WTC11 (cell line): ENCODE measurements at regions not wholly inside any gene's neighbourhood (a gene's known extent, or its start where the extent isn't known, plus 50 kb on each side); places are given as distances from the start of the nearest gene placed in this dataset.

Experiments
- ATAC-seq: fragments of 200-7000 bp; cut with Tn5 transposase; 2 replicates; pipeline ENCODE4 v1.10.0; 2021; ENCODE audit warnings: mild to moderate bottlenecking, moderate library complexity
- CTCF ChIA-PET: fragments of 300-600 bp; sonication (Branson Sonifier 250); formaldehyde crosslinking; loops from one replicate; lab custom pipeline; 2021; ENCODE audit warnings: antibody characterized with exemption; lab: Charles Lee
- POLR2A ChIA-PET: fragments of 350-600 bp; sonication (Branson Sonifier 250); formaldehyde crosslinking; loops from one replicate; lab custom pipeline; 2021; ENCODE audit warnings: antibody characterized with exemption; lab: Charles Lee
- DNase-seq: peaks from one replicate; pipeline ENCODE4 v3.0.0; 2021; ENCODE audit warnings: low spot score
- H3K27ac Mint-ChIP-seq: 2 replicates; pipeline ENCODE4 v1.8.0; 2021; ENCODE audit warnings: mixed read lengths
- H3K27me3 Mint-ChIP-seq: 2 replicates; pipeline ENCODE4 v1.8.0; 2021; ENCODE audit warnings: low read depth, mild to moderate bottlenecking, moderate library complexity, mixed read lengths
- H3K36me3 Mint-ChIP-seq: 2 replicates; pipeline ENCODE4 v1.8.0; 2021; ENCODE audit warnings: mixed read lengths
- H3K4me1 Mint-ChIP-seq: 2 replicates; pipeline ENCODE4 v1.8.0; 2022; ENCODE audit warnings: mixed read lengths
- H3K4me3 Mint-ChIP-seq: 2 replicates; pipeline ENCODE4 v1.8.0; 2021; ENCODE audit warnings: mild to moderate bottlenecking, moderate library complexity, mixed read lengths
- H3K9me3 Mint-ChIP-seq: 2 replicates; pipeline ENCODE4 v1.8.0; 2021; ENCODE audit warnings: mixed read lengths
- ARID4B ChIP-seq: sonication (generic); formaldehyde crosslinking; IDR thresholded peaks from 2 replicates; pipeline ENCODE4 v1.8.0; 2023; ENCODE audit warnings: missing genetic modification reagents, mild to moderate bottlenecking, borderline replicate concordance
- ATF1 ChIP-seq: sonication (generic); formaldehyde crosslinking; IDR thresholded peaks from 2 replicates; pipeline ENCODE4 v1.8.1; 2023; ENCODE audit warnings: mild to moderate bottlenecking, moderate library complexity, missing genetic modification reagents
- CREM ChIP-seq: sonication (generic); formaldehyde crosslinking; IDR thresholded peaks from 2 replicates; pipeline ENCODE4 v1.8.1; 2022; ENCODE audit warnings: mild to moderate bottlenecking, missing genetic modification reagents, moderate library complexity
- EMX1 ChIP-seq: fragments of 250-450 bp; sonication (Bioruptor Pico); IDR thresholded peaks from 2 replicates; pipeline ENCODE4 v1.8.0; 2021; ENCODE audit warnings: mild to moderate bottlenecking
- FOXP1 ChIP-seq: sonication (generic); formaldehyde crosslinking; IDR thresholded peaks from 2 replicates; pipeline ENCODE4 v1.8.0; 2022; ENCODE audit warnings: missing genetic modification reagents, mild to moderate bottlenecking, moderate library complexity, borderline replicate concordance
- IRF2 ChIP-seq: sonication (generic); formaldehyde crosslinking; IDR thresholded peaks from 2 replicates; pipeline ENCODE4 v1.8.0; 2022; ENCODE audit warnings: low read depth, missing genetic modification reagents, borderline replicate concordance
- MAX ChIP-seq: sonication (generic); formaldehyde crosslinking; IDR thresholded peaks from 2 replicates; pipeline ENCODE4 v1.8.0; 2022; ENCODE audit warnings: mild to moderate bottlenecking, missing genetic modification reagents
- MLX ChIP-seq: sonication (generic); formaldehyde crosslinking; IDR thresholded peaks from 2 replicates; pipeline ENCODE4 v1.8.1; 2023; ENCODE audit warnings: mild to moderate bottlenecking, missing genetic modification reagents, moderate library complexity
- NFYB ChIP-seq: sonication (generic); formaldehyde crosslinking; conservative IDR thresholded peaks from 2 replicates; pipeline ENCODE4 v1.8.0; 2022; ENCODE audit warnings: low read depth, missing genetic modification reagents
- NR2C2 ChIP-seq: sonication (generic); formaldehyde crosslinking; IDR thresholded peaks from 2 replicates; pipeline ENCODE4 v1.8.0; 2022; ENCODE audit warnings: mild to moderate bottlenecking, missing genetic modification reagents
- RELA ChIP-seq: sonication (generic); formaldehyde crosslinking; IDR thresholded peaks from 2 replicates; pipeline ENCODE4 v1.8.1; 2022; ENCODE audit warnings: missing genetic modification reagents, mild to moderate bottlenecking, borderline replicate concordance
- SMAD4 ChIP-seq: sonication (generic); formaldehyde crosslinking; IDR thresholded peaks from 2 replicates; pipeline ENCODE4 v1.8.0; 2022; ENCODE audit warnings: mild to moderate bottlenecking, missing genetic modification reagents
- STAT6 ChIP-seq: sonication (generic); formaldehyde crosslinking; conservative IDR thresholded peaks from 2 replicates; pipeline ENCODE4 v1.8.1; 2023; ENCODE audit warnings: mild to moderate bottlenecking, low read depth, missing genetic modification reagents, moderate library complexity
- USF2 ChIP-seq: sonication (generic); formaldehyde crosslinking; IDR thresholded peaks from 2 replicates; pipeline ENCODE4 v1.8.1; 2023; ENCODE audit warnings: mild to moderate bottlenecking, missing genetic modification reagents, moderate library complexity
- ZBTB21 ChIP-seq: sonication (generic); formaldehyde crosslinking; IDR thresholded peaks from 2 replicates; pipeline ENCODE4 v1.8.1; 2023; ENCODE audit warnings: mild to moderate bottlenecking, missing genetic modification reagents, borderline replicate concordance
- ZMAT4 ChIP-seq: fragments of 250-450 bp; sonication (Bioruptor Pico); IDR thresholded peaks from 2 replicates; pipeline ENCODE4 v1.9.0; 2021; ENCODE audit warnings: mild to moderate bottlenecking
- ZNF121 ChIP-seq: sonication (generic); formaldehyde crosslinking; IDR thresholded peaks from 2 replicates; pipeline ENCODE4 v1.8.0; 2023; ENCODE audit warnings: missing genetic modification reagents
- ZNF232 ChIP-seq: sonication (generic); formaldehyde crosslinking; IDR thresholded peaks from 2 replicates; pipeline ENCODE4 v1.8.0; 2022; ENCODE audit warnings: mild to moderate bottlenecking, missing genetic modification reagents
- ZSCAN18 ChIP-seq: fragments of 250-450 bp; sonication (Bioruptor Pico); IDR thresholded peaks from 2 replicates; pipeline ENCODE4 v2.1.2; 2022; ENCODE audit warnings: mild to moderate bottlenecking, moderate library complexity

- POLR2A ChIA-PET = no interaction called here
- no peak for DNase-seq
- no peak overlapping the region for H3K4me3 Mint-ChIP-seq
- CTCF ChIA-PET = no interaction called here
- TF ChIP-seq ZBTB21 (CRISPR knock-in tag) = no peak
- TF ChIP-seq ZSCAN18 (CRISPR knock-in tag) = no peak
- no peak for TF ChIP-seq ATF1 (CRISPR knock-in tag)
- no peak for TF ChIP-seq MAX (CRISPR knock-in tag)
- no peak for TF ChIP-seq NFYB (CRISPR knock-in tag)
- TF ChIP-seq, all 79 proteins: peak for 0
- no peak for ATAC-seq
- no peaks in the 10 kb centered on the region for H3K27me3 Mint-ChIP-seq
- H3K9me3 Mint-ChIP-seq = peaks cover 44% of the 10 kb centered on the region
- no peak overlapping the region for H3K27ac Mint-ChIP-seq
- H3K4me1 Mint-ChIP-seq = 0 out of 2 replicates have a peak, but pooled peaks cover 4% of the 10 kb centered on the region
- peaks cover 7% of the 10 kb centered on the region; the same call in 1 of the 2 replicates for H3K36me3 Mint-ChIP-seq
Observed at GRCh38 chr6:48933136-48933535, 529.9 kb downstream of the MMUT start.

- no peak overlapping the region for H3K27ac Mint-ChIP-seq
- H3K9me3 Mint-ChIP-seq = peaks cover 28% of the 10 kb centered on the region
- H3K27me3 Mint-ChIP-seq = no peaks in the 10 kb centered on the region
- no peak overlapping the region for H3K4me3 Mint-ChIP-seq
- ChIA-PET POLR2A (no interaction called here), CTCF (interaction anchor here (1.5 kb wide), 1 partner anchor 481 kb away, joined by 4 read pairs; no protein-coding TSS in a partner anchor)
- H3K4me1 Mint-ChIP-seq = peaks cover 8% of the 10 kb centered on the region
- TF ChIP-seq ZNF121 (no peak), EMX1 (CRISPR knock-in tag) (no peak), NR2C2 (CRISPR knock-in tag) (no peak), FOXP1 (CRISPR knock-in tag) (no peak), USF2 (CRISPR knock-in tag) (no peak), ZNF232 (CRISPR knock-in tag) (no peak), CREM (CRISPR knock-in tag) (no peak), SMAD4 (no peak)
- H3K36me3 Mint-ChIP-seq = 0 out of 2 replicates have a peak, but pooled peaks cover 3% of the 10 kb centered on the region
- ATAC-seq = peak; percentile 89
- no peak for DNase-seq
Observed at GRCh38 chr6:48928937-48929336, 534.1 kb downstream of the MMUT start.

- no peak overlapping the region for H3K27ac Mint-ChIP-seq
- no peak for DNase-seq
- peaks cover 29% of the 10 kb centered on the region for H3K4me1 Mint-ChIP-seq
- ChIA-PET CTCF (no interaction called here), POLR2A (no interaction called here)
- no peak for ATAC-seq
- H3K36me3 Mint-ChIP-seq = peaks cover 3% of the 10 kb centered on the region; the same call in 1 of the 2 replicates
- no peaks in the 10 kb centered on the region for H3K27me3 Mint-ChIP-seq
- no peak overlapping the region for H3K4me3 Mint-ChIP-seq
- H3K9me3 Mint-ChIP-seq = peaks cover 8% of the 10 kb centered on the region
- TF ChIP-seq STAT6 (CRISPR knock-in tag) (no peak), RELA (no peak), ZMAT4 (CRISPR knock-in tag) (no peak), SMAD4 (no peak), ARID4B (CRISPR knock-in tag) (no peak), MLX (no peak), IRF2 (CRISPR knock-in tag) (no peak)
Observed at GRCh38 chr6:48922837-48923236, 540.2 kb downstream of the MMUT start.
